Hepatocyte (in vitro differentiated cells): ENCODE measurements at regions not wholly inside any gene's neighbourhood (a gene's known extent, or its start where the extent isn't known, plus 50 kb on each side); places are given as distances from the start of the nearest gene placed in this dataset.

ENCODE experiments used
- DNase-seq: peaks from one replicate; pipeline ENCODE4 v3.0.0-alpha.2; 2016; ENCODE audit warnings: low spot score
- H2AFZ ChIP-seq: fragments of 200-600 bp; sonication (generic); 2 replicates; pipeline ENCODE4 v1.6.0; 2016; ENCODE audit warnings: antibody characterized with exemption, mild to moderate bottlenecking
- H3K27ac ChIP-seq: fragments of 200-600 bp; sonication (generic); 2 replicates; pipeline ENCODE4 v1.5.1; 2016; ENCODE audit warnings: mild to moderate bottlenecking
- H3K27me3 ChIP-seq: fragments of 200-600 bp; sonication (generic); 2 replicates; pipeline ENCODE4 v1.6.1; 2016
- H3K36me3 ChIP-seq: fragments of 200-600 bp; sonication (generic); replicated peaks from 2 replicates; pipeline ENCODE4 v1.5.1; 2016; ENCODE audit warnings: low read depth; ENCODE audit not compliant: insufficient read depth
- H3K4me1 ChIP-seq: fragments of 200-600 bp; sonication (generic); 2 replicates; pipeline ENCODE4 v1.5.1; 2016; ENCODE audit warnings: mild to moderate bottlenecking, moderate library complexity; ENCODE audit not compliant: insufficient read depth
- H3K4me2 ChIP-seq: fragments of 200-600 bp; sonication (generic); 2 replicates; pipeline ENCODE4 v1.6.0; 2016
- H3K4me3 ChIP-seq: fragments of 200-600 bp; sonication (generic); 2 replicates; pipeline ENCODE4 v1.5.1; 2016; ENCODE audit warnings: mild to moderate bottlenecking
- H3K79me2 ChIP-seq: fragments of 200-600 bp; sonication (generic); 2 replicates; pipeline ENCODE4 v1.6.0; 2017; ENCODE audit warnings: mild to moderate bottlenecking
- H3K9me2 ChIP-seq: fragments of 200-600 bp; sonication (generic); replicated peaks from 2 replicates; pipeline ENCODE4 v1.6.0; 2017; ENCODE audit warnings: mild to moderate bottlenecking; ENCODE audit not compliant: insufficient read depth
- H3K9me3 ChIP-seq: fragments of 200-600 bp; sonication (generic); 2 replicates; pipeline ENCODE4 v1.5.1; 2016; ENCODE audit warnings: low read depth, mild to moderate bottlenecking
- H4K20me1 ChIP-seq: fragments of 200-600 bp; sonication (generic); 2 replicates; pipeline ENCODE4 v1.6.0; 2016; ENCODE audit warnings: mild to moderate bottlenecking; ENCODE audit not compliant: insufficient read depth, poor library complexity, severe bottlenecking
- EZH2 ChIP-seq: fragments of 200-600 bp; sonication (generic); IDR thresholded peaks from 2 replicates; pipeline ENCODE4 v1.6.1; 2016; ENCODE audit warnings: antibody characterized with exemption, mild to moderate bottlenecking, borderline replicate concordance
- EZH2phosphoT487 ChIP-seq: fragments of 200-600 bp; sonication (generic); IDR thresholded peaks from one replicate; pipeline ENCODE4 v1.6.1; 2018; ENCODE audit warnings: antibody characterized with exemption, mild to moderate bottlenecking, low read depth, moderate library complexity; ENCODE audit not compliant: unreplicated experiment, severe bottlenecking
- WGBS: methylation state at CpG from one replicate; pipeline ENCODE4 v1.1.6; 2016; ENCODE audit warnings: low lambda C conversion rate; ENCODE audit errors: missing lambda C conversion rate; 5-methylcytosine and 5-hydroxymethylcytosine counted together
- TF ChIP-seq, protein P1 (sequence below): fragments of 200-600 bp; sonication (generic); IDR thresholded peaks from 2 replicates; pipeline ENCODE4 v1.5.1; 2016; ENCODE audit warnings: antibody characterized with exemption, mild to moderate bottlenecking; ENCODE audit not compliant: poor library complexity

DNA sequence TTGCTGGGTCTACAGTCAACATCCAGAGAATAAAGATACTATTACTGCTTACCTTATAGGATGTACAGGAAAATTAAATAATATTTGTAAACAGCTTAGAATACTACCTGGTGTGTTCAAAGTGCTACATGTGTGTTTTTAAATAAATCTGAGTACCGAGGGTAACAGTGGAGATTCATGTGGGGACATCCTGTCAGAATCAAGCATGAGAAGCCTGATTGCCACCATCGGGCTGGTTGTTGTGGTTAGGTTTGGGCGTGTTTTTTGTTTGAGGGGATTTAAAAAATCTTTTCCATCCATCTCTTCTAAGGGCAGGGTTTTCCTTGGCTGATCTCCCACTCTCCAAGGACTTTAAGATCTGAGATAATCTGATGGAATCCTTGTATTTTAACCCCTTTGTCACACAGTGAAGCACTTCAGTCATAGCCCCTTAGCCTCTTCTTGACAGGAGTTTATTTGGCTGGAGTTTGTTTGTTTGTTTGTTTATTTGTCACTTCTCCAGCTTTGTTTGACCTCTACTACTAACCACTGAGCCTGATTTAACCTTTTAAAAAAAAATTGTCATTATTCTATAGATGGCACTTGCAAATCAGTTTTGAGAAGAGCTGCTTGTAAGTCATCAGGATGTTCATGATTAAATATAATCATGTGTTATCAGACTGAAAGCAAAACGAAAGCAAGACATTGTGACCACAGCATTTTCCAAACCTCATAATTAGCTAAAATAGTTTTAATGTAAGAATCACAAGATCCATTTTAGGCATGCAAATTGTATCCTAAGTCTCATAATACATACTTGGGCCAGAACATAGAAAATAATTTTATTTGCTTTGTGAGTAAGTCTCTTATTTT, 72.8 kb upstream of the RARB start:
- no peaks in the 10 kb centered on the region for H3K79me2 ChIP-seq
- H3K9me3 ChIP-seq = no peaks in the 10 kb centered on the region
- H3K27me3 ChIP-seq = no peaks in the 10 kb centered on the region
- H4K20me1 ChIP-seq = no peaks in the 10 kb centered on the region
- no peak overlapping the region for H3K27ac ChIP-seq
- WGBS = 52% methylated on average over 4 of the region's 4 CpGs
- H3K4me2 ChIP-seq = peak overlapping the region; percentile 26
- no peak for DNase-seq
- H3K4me1 ChIP-seq = no peaks in the 10 kb centered on the region
- H3K4me3 ChIP-seq = no peak overlapping the region
- no peaks in the 10 kb centered on the region for H3K36me3 ChIP-seq
- H2AFZ ChIP-seq = no peak overlapping the region
- TF ChIP-seq, protein P1, sequence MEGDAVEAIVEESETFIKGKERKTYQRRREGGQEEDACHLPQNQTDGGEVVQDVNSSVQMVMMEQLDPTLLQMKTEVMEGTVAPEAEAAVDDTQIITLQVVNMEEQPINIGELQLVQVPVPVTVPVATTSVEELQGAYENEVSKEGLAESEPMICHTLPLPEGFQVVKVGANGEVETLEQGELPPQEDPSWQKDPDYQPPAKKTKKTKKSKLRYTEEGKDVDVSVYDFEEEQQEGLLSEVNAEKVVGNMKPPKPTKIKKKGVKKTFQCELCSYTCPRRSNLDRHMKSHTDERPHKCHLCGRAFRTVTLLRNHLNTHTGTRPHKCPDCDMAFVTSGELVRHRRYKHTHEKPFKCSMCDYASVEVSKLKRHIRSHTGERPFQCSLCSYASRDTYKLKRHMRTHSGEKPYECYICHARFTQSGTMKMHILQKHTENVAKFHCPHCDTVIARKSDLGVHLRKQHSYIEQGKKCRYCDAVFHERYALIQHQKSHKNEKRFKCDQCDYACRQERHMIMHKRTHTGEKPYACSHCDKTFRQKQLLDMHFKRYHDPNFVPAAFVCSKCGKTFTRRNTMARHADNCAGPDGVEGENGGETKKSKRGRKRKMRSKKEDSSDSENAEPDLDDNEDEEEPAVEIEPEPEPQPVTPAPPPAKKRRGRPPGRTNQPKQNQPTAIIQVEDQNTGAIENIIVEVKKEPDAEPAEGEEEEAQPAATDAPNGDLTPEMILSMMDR = no peak
- no peaks in the 10 kb centered on the region for H3K9me2 ChIP-seq

DNA sequence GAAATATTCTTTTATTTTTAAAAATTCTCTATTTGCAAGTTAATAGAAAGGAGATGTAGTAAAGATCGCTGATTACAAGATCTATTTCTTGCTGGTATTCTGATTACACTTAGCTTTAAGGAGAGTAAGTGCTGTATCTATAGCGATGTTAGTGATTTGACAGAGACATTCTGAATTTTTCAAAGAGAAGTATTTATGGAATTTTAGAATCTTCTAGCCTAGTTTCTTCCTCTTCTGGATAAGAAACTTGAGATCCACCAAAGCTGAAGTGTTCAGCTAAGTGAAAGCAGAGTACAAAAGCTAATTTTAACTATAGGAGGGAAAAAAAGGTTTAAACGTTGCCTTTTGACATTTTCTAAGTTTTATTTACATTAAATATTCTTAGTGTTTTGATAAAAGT, 72.1 kb upstream of the RARB start:
- no peaks in the 10 kb centered on the region for H3K9me2 ChIP-seq
- no peak overlapping the region for H3K27ac ChIP-seq
- H3K4me2 ChIP-seq = peak overlapping the region; percentile 26
- WGBS = 58% methylated on average over 3 of the region's 3 CpGs
- no peak overlapping the region for H2AFZ ChIP-seq
- no peaks in the 10 kb centered on the region for H3K79me2 ChIP-seq
- no peak overlapping the region for H3K4me3 ChIP-seq
- H3K4me1 ChIP-seq = no peaks in the 10 kb centered on the region
- H3K36me3 ChIP-seq = no peaks in the 10 kb centered on the region
- H3K9me3 ChIP-seq = no peaks in the 10 kb centered on the region
- no peaks in the 10 kb centered on the region for H3K27me3 ChIP-seq
- TF ChIP-seq, protein P1 = no peak
- TF ChIP-seq EZH2 (no peak), EZH2phosphoT487 (no peak)
- no peak for DNase-seq
- H4K20me1 ChIP-seq = no peaks in the 10 kb centered on the region

DNA sequence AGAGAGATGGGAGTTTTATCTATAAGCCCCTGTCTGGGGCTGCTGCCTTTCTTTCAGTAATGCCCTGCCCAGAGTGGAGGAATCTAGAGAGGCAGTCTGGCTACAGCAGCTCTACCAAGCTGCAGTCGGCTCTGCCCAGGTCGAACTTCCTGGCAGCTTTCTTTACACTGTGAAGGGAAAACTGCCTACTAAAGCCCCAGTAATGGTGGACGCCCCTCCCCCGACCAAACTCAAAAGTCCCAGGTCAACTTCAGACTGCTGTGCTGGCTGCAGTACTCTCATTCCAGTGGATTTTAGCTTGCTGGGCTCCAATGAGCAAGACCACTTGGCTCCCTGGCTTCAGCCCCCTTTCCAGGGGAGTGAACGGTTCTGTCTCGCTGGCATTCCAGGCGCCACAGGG, 65.9 kb upstream of the RARB start:
- Histone ChIP-seq H3K4me3 (no peak overlapping the region), H3K27ac (no peak overlapping the region), H3K4me2 (no peak overlapping the region), H2AFZ (no peak overlapping the region), H3K36me3 (no peaks in the 10 kb centered on the region), H3K27me3 (no peaks in the 10 kb centered on the region), H4K20me1 (no peaks in the 10 kb centered on the region), H3K79me2 (no peaks in the 10 kb centered on the region), H3K9me3 (no peaks in the 10 kb centered on the region), H3K9me2 (no peaks in the 10 kb centered on the region), H3K4me1 (peaks cover 9% of the 10 kb centered on the region)
- no peak for TF ChIP-seq EZH2phosphoT487
- TF ChIP-seq, protein P1 = no peak
- TF ChIP-seq EZH2 = no peak
- 83% methylated on average over 7 of the region's 7 CpGs for WGBS
- DNase-seq = no peak

DNA sequence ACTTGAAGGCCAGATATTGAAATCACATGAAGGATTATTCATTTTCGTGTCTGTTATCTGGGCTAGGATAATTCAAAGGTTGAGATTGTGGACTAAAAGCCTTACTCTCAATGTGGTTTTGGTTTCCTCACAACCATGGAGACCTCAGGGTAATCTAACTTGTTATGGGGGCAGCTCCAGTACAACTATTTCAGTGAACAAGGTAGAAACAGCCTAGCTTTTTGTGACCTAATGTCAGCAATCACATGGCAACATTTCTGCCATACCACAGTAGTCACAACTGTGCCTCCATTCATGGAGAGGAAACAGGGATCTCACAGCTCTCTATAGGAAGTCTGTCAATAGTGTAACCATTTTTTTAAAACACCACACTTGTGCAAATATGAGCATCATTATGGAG, 62.4 kb upstream of the RARB start:
- DNase-seq = peak; percentile 19
- 48% methylated on average over 1 of the region's 1 CpG for WGBS
- Histone ChIP-seq H3K27ac (peak overlapping the region; percentile 73), H3K79me2 (no peaks in the 10 kb centered on the region), H3K36me3 (no peaks in the 10 kb centered on the region), H3K4me2 (no peak overlapping the region), H4K20me1 (no peaks in the 10 kb centered on the region), H3K9me2 (no peaks in the 10 kb centered on the region), H2AFZ (no peak overlapping the region), H3K4me1 (peaks cover 9% of the 10 kb centered on the region), H3K27me3 (no peaks in the 10 kb centered on the region), H3K9me3 (no peaks in the 10 kb centered on the region), H3K4me3 (no peak overlapping the region)
- TF ChIP-seq EZH2phosphoT487 (no peak), EZH2 (no peak)
- TF ChIP-seq, protein P1 = no peak
